SK-N-SH (cell line): ENCODE measurements at regions not wholly inside any gene's neighbourhood (a gene's known extent, or its start where the extent isn't known, plus 50 kb on each side); places are given as distances from the start of the nearest gene placed in this dataset.

Experiments
- CTCF ChIA-PET: fragments of 300-600, 350-600 bp; formaldehyde crosslinking; extraction: SDS; loops from one replicate; lab custom pipeline; 2021; lab: Yijun Ruan, JAX
- POLR2A ChIA-PET: fragments of 350-600 bp; sonication (Branson Sonifier 250); formaldehyde crosslinking; extraction: SDS; loops from one replicate; lab custom pipeline; 2020; ENCODE audit warnings: antibody characterized with exemption, inconsistent platforms; lab: Yijun Ruan, JAX
- DNase-seq: peaks from one replicate; pipeline ENCODE4 v3.0.0; 2012
- H2AFZ ChIP-seq: fragments of 200-600 bp; sonication (generic); 2 replicates; pipeline ENCODE4 v1.8.1; 2016; ENCODE audit warnings: antibody characterized with exemption, mild to moderate bottlenecking, low read depth
- H3F3A ChIP-seq: fragments of 200-600 bp; sonication (generic); replicated peaks from 2 replicates; pipeline ENCODE3; 2016; ENCODE audit warnings: antibody characterized with exemption, mild to moderate bottlenecking; ENCODE audit not compliant: insufficient read depth
- H3K27ac ChIP-seq, 2 experiments: fragments of 200-500 bp in 1 of 2; fragments of 200-600 bp in 1 of 2; sonication (Bioruptor generic) in 1 of 2; sonication (generic), shearing (Covaris generic) in 1 of 2; 2 replicates each; pipeline versions ENCODE4 v1.5.1 to v1.6.1; 2014 to 2016; ENCODE audit warnings: low read depth in 2 of 2, inconsistent platforms in 1 of 2, low read length in 1 of 2, mild to moderate bottlenecking in 1 of 2, mixed read lengths in 1 of 2
- H3K27me3 ChIP-seq: fragments of 200-600 bp; sonication (generic), shearing (Covaris generic); 2 replicates; pipeline ENCODE4 v1.6.1; 2016; ENCODE audit warnings: mixed run types; ENCODE audit not compliant: insufficient read depth
- H3K36me3 ChIP-seq, 2 experiments: fragments of 200-500 bp in 1 of 2; fragments of 200-600 bp in 1 of 2; sonication (Bioruptor generic) in 1 of 2; sonication (generic) in 1 of 2; replicated peaks in 1 of 2; 2 replicates each; pipeline versions ENCODE3 to v1.5.1; 2014 to 2016; ENCODE audit warnings: low read length in 1 of 2, mild to moderate bottlenecking in 1 of 2; ENCODE audit not compliant: insufficient read depth in 2 of 2, control insufficient read depth in 1 of 2
- H3K4me1 ChIP-seq, 2 experiments: fragments of 200-500 bp in 1 of 2; fragments of 200-600 bp in 1 of 2; sonication (Bioruptor generic) in 1 of 2; sonication (generic), shearing (Covaris generic) in 1 of 2; 2 replicates each; pipeline versions ENCODE4 v1.5.1 to v1.6.1; 2014 to 2016; ENCODE audit warnings: low read depth in 1 of 2, low read length in 1 of 2, mixed run types in 1 of 2; ENCODE audit not compliant: insufficient read depth in 2 of 2, control insufficient read depth in 1 of 2
- H3K4me2 ChIP-seq: fragments of 200-600 bp; sonication (generic), shearing (Covaris generic); 2 replicates; pipeline ENCODE4 v1.6.1; 2017; ENCODE audit warnings: mixed run types
- H3K4me3 ChIP-seq, 2 experiments: fragments of 200-500 bp in 1 of 2; fragments of 200-600 bp in 1 of 2; sonication (Bioruptor generic) in 1 of 2; sonication (generic), shearing (Covaris generic) in 1 of 2; 2 replicates each; pipeline versions ENCODE4 v1.5.1 to v1.8.1; 2014 to 2016; ENCODE audit warnings: low read depth in 2 of 2, inconsistent platforms in 1 of 2, low read length in 1 of 2, mild to moderate bottlenecking in 1 of 2, mixed read lengths in 1 of 2, moderate library complexity in 1 of 2
- H3K79me2 ChIP-seq: fragments of 200-600 bp; sonication (generic); 2 replicates; pipeline ENCODE4 v1.8.1; 2017; ENCODE audit warnings: mild to moderate bottlenecking; ENCODE audit not compliant: insufficient read depth
- H3K9ac ChIP-seq: fragments of 200-600 bp; sonication (generic); 2 replicates; pipeline ENCODE4 v1.6.1; 2017; ENCODE audit warnings: mixed run types
- H3K9me2 ChIP-seq: fragments of 200-600 bp; sonication (generic); 2 replicates; pipeline ENCODE4 v1.6.1; 2017; ENCODE audit warnings: mixed run types
- H3K9me3 ChIP-seq: fragments of 200-600 bp; sonication (generic); 2 replicates; pipeline ENCODE4 v1.6.1; 2017; ENCODE audit warnings: mixed run types, mild to moderate bottlenecking, moderate library complexity
- H4K20me1 ChIP-seq: fragments of 200-600 bp; sonication (generic); 2 replicates; pipeline ENCODE4 v1.6.1; 2017; ENCODE audit warnings: mild to moderate bottlenecking, mixed run types; ENCODE audit not compliant: insufficient read depth
- CHD2 ChIP-seq: fragments of 150-350 bp; IDR thresholded peaks from 2 replicates; pipeline ENCODE4 v1.6.1; 2018; ENCODE audit warnings: low read length; ENCODE audit not compliant: partially characterized antibody
- CTCF ChIP-seq: fragments of 200-600 bp; sonication (generic); IDR thresholded peaks from 2 replicates; pipeline ENCODE4 v1.6.1; 2017; ENCODE audit warnings: antibody characterized with exemption, mild to moderate bottlenecking, moderate library complexity
- ELF1 ChIP-seq: IDR thresholded peaks from 2 replicates; pipeline ENCODE4 v1.4.0; 2012
- EP300 ChIP-seq, 2 experiments: IDR thresholded peaks; 2 replicates each; pipeline versions ENCODE4 v1.4.0 to v1.6.1; 2012; ENCODE audit warnings: borderline replicate concordance in 1 of 2, low read depth in 1 of 2, low read length in 1 of 2
- FOSL2 ChIP-seq: IDR thresholded peaks from 2 replicates; pipeline ENCODE4 v1.4.0; 2012; ENCODE audit warnings: low read depth, mild to moderate bottlenecking, moderate library complexity, borderline replicate concordance
- FOXM1 ChIP-seq: IDR thresholded peaks from 2 replicates; pipeline ENCODE4 v1.4.0; 2012; ENCODE audit warnings: low read depth, mild to moderate bottlenecking
- GABPA ChIP-seq: IDR thresholded peaks from 2 replicates; pipeline ENCODE4 v1.4.0; 2012; ENCODE audit warnings: low read depth, mild to moderate bottlenecking
- GATA2 ChIP-seq: sonication (generic); formaldehyde crosslinking; IDR thresholded peaks from 2 replicates; pipeline ENCODE4 v1.5.0; 2020; ENCODE audit warnings: mild to moderate bottlenecking, missing genetic modification reagents
- IRF3 ChIP-seq: fragments of 150-350 bp; IDR thresholded peaks from 2 replicates; pipeline ENCODE4 v1.6.1; 2016; ENCODE audit warnings: mild to moderate bottlenecking, low read depth, low read length
- MEF2A ChIP-seq: IDR thresholded peaks from 2 replicates; pipeline ENCODE4 v1.4.0; 2012; ENCODE audit warnings: low read depth, borderline replicate concordance
- MXI1 ChIP-seq: IDR thresholded peaks from 2 replicates; pipeline ENCODE4 v1.6.1; 2012; ENCODE audit warnings: mild to moderate bottlenecking, low read depth, low read length, improper control_type of control experiment
- NRF1 ChIP-seq: IDR thresholded peaks from 2 replicates; pipeline ENCODE4 v1.6.1; 2012; ENCODE audit warnings: low read depth, mild to moderate bottlenecking, low read length
- PBX3 ChIP-seq: IDR thresholded peaks from 2 replicates; pipeline ENCODE4; 2012
- RCOR1 ChIP-seq: fragments of 150-350 bp; IDR thresholded peaks from 2 replicates; pipeline ENCODE4 v1.6.1; 2017; ENCODE audit warnings: antibody characterized with exemption, low read length
- RFX5 ChIP-seq: IDR thresholded peaks from 2 replicates; pipeline ENCODE4 v1.6.1; 2012; ENCODE audit warnings: mild to moderate bottlenecking, improper control_type of control experiment, low read length
- RXRA ChIP-seq: IDR thresholded peaks from 2 replicates; pipeline ENCODE4 v1.4.0; 2012; ENCODE audit warnings: low read depth, mild to moderate bottlenecking, borderline replicate concordance
- USF1 ChIP-seq: IDR thresholded peaks from 2 replicates; pipeline ENCODE4 v1.4.0; 2012; ENCODE audit warnings: low read depth, borderline replicate concordance
- USF2 ChIP-seq: fragments of 150-350 bp; IDR thresholded peaks from 2 replicates; pipeline ENCODE4 v1.6.1; 2017; ENCODE audit warnings: antibody characterized with exemption, low read length, low read depth, borderline replicate concordance
- ZBTB33 ChIP-seq: IDR thresholded peaks from 2 replicates; pipeline ENCODE4 v1.4.0; 2012; ENCODE audit warnings: low read depth, borderline replicate concordance
- WGBS: methylation state at CpG from one replicate; pipeline ENCODE4 v1.1.6; 2017; ENCODE audit warnings: low lambda C conversion rate; 5-methylcytosine and 5-hydroxymethylcytosine counted together

- H4K20me1 ChIP-seq = no peaks in the 10 kb centered on the region
- H3K27me3 ChIP-seq = no peaks in the 10 kb centered on the region
- H3K36me3 ChIP-seq = no peaks in the 10 kb centered on the region
- ChIA-PET CTCF (interaction anchor here (1.0 to 2.1 kb wide), 3 partner anchors 16 to 45 kb away, joined by 3 to 5 read pairs (median 5); no protein-coding TSS in a partner anchor), POLR2A (no interaction called here)
- no peak overlapping the region for H3K27ac ChIP-seq
- peaks cover 0 to 6% of the 10 kb centered on the region in 2 experiments; a peak in 1 of 4 replicates for H3K4me1 ChIP-seq
- DNase-seq = no peak
- no peaks in the 10 kb centered on the region for H3F3A ChIP-seq
- H3K4me3 ChIP-seq = no peak overlapping the region
- H3K4me2 ChIP-seq = no peak overlapping the region
- no peaks in the 10 kb centered on the region for H3K79me2 ChIP-seq
- 46% methylated on average over 2 of the region's 2 CpGs for WGBS
- no peak overlapping the region for H2AFZ ChIP-seq
- no peaks in the 10 kb centered on the region for H3K9me3 ChIP-seq
- TF ChIP-seq PBX3 (no peak), FOXM1 (no peak), EP300 (IDR thresholded peaks at IDR 0.05; ENCODE audit: borderline replicate concordance in 1 of 2, low read depth in 1 of 2, low read length in 1 of 2) (no peak), NRF1 (no peak), RFX5 (no peak), CTCF (no peak), USF2 (no peak), FOSL2 (no peak), ZBTB33 (no peak), RXRA (no peak), MEF2A (no peak), GATA2 (CRISPR knock-in tag) (no peak), ELF1 (no peak), USF1 (no peak), GABPA (no peak), CHD2 (no peak), IRF3 (no peak), MXI1 (no peak), RCOR1 (no peak)
- H3K9me2 ChIP-seq = no peaks in the 10 kb centered on the region
- no peak overlapping the region for H3K9ac ChIP-seq
Measured at GRCh38 chr2:204361738-204362137, 183.5 kb upstream of the PARD3B start.
